ENCODE measurements at regions not wholly inside any gene's neighbourhood (a gene's known extent, or its start where the extent isn't known, plus 50 kb on each side); places are given as distances from the start of the nearest gene placed in this dataset.

DNA sequence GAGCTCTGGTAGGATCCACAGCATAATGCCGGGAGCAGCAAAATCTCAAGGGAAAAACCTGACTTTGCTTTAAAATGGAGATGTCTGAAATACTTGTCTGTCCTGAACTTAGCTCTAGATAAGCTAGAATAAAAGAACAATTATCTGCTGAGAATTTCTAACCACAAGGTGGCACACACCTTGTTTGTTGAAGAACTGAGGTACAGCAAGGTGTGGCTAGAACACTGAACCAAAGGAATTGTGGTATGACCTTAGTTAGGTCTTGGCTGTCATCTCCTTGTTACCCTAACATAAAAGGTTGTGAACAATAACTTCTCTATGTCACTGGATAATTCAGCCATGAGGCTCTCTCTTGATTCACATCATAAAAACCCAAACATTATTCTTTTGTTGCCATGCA, 72.3 kb upstream of the ANXA1 start:
- Histone ChIP-seq H3K9me3 (no peaks in the 10 kb centered on the region), H3K27ac (no peak overlapping the region), H3K36me3 (no peaks in the 10 kb centered on the region), H3K27me3 (no peaks in the 10 kb centered on the region), H3K4me3 (no peak overlapping the region), H3K4me1 (no peaks in the 10 kb centered on the region)
- TF ChIP-seq, protein P1, sequence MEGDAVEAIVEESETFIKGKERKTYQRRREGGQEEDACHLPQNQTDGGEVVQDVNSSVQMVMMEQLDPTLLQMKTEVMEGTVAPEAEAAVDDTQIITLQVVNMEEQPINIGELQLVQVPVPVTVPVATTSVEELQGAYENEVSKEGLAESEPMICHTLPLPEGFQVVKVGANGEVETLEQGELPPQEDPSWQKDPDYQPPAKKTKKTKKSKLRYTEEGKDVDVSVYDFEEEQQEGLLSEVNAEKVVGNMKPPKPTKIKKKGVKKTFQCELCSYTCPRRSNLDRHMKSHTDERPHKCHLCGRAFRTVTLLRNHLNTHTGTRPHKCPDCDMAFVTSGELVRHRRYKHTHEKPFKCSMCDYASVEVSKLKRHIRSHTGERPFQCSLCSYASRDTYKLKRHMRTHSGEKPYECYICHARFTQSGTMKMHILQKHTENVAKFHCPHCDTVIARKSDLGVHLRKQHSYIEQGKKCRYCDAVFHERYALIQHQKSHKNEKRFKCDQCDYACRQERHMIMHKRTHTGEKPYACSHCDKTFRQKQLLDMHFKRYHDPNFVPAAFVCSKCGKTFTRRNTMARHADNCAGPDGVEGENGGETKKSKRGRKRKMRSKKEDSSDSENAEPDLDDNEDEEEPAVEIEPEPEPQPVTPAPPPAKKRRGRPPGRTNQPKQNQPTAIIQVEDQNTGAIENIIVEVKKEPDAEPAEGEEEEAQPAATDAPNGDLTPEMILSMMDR (IDR thresholded peaks at IDR 0.05) = no peak
- TF ChIP-seq POLR2AphosphoS5 (IDR thresholded peaks at IDR 0.05; ENCODE audit: insufficient read depth in 1 of 2, low read depth in 1 of 2) = no peak
- TF ChIP-seq POLR2A (IDR thresholded peaks at IDR 0.05) = no peak
- intact Hi-C loops (cut with DNase I) = no loop called here
- no peak for DNase-seq (ENCODE audit: extremely low spot score in 2 of 2)

DNA sequence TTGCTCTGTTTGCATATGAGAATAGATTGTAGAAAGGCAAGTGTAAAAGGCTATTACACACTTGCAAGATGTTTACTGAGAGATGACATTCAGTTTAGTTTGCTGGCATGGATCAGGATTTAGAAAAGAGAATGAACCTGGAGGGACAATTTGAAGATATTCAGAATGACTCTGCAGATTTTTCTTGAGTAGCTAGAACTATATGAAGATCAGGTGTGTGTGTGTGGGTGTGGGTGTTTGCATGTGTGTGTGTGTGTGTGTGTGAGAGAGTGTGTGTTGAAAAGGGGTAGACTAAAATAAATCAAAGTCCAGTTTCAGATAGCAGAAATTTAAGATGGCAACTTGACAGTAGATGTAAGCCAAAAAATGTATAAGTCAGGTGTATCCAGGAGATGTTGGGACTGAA, 74.0 kb upstream of the ANXA1 start:
- no peaks in the 10 kb centered on the region for H3K27me3 ChIP-seq
- H3K4me3 ChIP-seq = no peak overlapping the region
- H3K36me3 ChIP-seq = no peaks in the 10 kb centered on the region
- H3K27ac ChIP-seq = no peak overlapping the region
- TF ChIP-seq POLR2AphosphoS5 (IDR thresholded peaks at IDR 0.05; ENCODE audit: insufficient read depth in 1 of 2, low read depth in 1 of 2) (no peak), POLR2A (IDR thresholded peaks at IDR 0.05) (no peak)
- TF ChIP-seq, protein P1 (IDR thresholded peaks at IDR 0.05) = no peak
- H3K9me3 ChIP-seq = no peaks in the 10 kb centered on the region
- intact Hi-C loops (cut with DNase I) = no loop called here
- no peak for DNase-seq (ENCODE audit: extremely low spot score in 2 of 2)
- H3K4me1 ChIP-seq = no peaks in the 10 kb centered on the region

DNA sequence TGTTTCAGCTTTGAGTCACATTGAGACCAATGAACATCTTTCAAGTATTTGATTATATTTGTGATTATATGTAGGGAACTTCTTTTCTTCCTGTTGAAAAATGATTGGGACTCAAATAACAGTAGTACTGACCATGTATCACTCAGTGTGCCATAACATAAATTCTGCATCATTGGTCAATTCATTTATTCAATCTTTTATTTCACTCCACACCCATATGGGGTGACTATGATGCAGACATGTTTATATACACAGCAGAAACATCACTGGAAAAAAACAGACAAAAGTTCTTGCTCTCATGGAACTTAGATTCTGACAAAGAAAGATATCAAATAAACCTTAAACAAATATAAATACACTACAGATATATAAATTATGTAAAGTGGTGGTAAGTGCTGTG, 74.7 kb upstream of the ANXA1 start:
- H3K27ac ChIP-seq = no peak overlapping the region
- no peaks in the 10 kb centered on the region for H3K36me3 ChIP-seq
- H3K27me3 ChIP-seq = no peaks in the 10 kb centered on the region
- H3K4me1 ChIP-seq = no peaks in the 10 kb centered on the region
- H3K4me3 ChIP-seq = no peak overlapping the region
- no peaks in the 10 kb centered on the region for H3K9me3 ChIP-seq
- TF ChIP-seq POLR2AphosphoS5 (IDR thresholded peaks at IDR 0.05; ENCODE audit: insufficient read depth in 1 of 2, low read depth in 1 of 2) = no peak
- TF ChIP-seq, protein P1 (IDR thresholded peaks at IDR 0.05) = no peak
- TF ChIP-seq POLR2A (IDR thresholded peaks at IDR 0.05) = no peak
- intact Hi-C loops (cut with DNase I) = no loop called here
- DNase-seq (ENCODE audit: extremely low spot score in 2 of 2) = no peak

DNA sequence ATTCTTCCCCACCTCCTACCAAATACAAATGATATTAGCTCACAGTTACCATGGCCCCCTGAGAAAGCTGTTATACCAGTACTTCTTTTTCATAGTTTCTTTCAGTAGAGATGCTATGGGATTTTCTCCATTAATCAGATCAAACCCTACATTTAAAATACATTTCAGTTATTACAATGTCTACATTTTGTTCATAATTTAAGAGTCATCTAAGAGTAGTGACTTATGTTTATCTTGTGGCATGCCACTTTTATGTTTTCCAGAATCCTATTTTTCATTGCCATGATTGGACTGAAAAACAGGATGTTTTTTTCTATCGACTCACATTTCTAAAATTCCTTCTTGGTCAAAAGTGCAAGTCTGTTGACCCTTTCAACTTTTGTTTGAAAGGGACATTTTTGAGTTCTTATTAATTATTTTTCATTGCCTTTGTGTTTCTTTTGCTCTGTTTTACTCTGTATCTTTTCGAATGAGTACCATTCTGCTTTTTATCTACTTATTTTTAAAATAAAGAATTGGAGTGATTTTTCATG, 77.4 kb upstream of the ANXA1 start:
- no peak for DNase-seq (ENCODE audit: extremely low spot score in 2 of 2)
- intact Hi-C loops (cut with DNase I) = no loop called here
- Histone ChIP-seq H3K27ac (peak overlapping the region; percentile 21), H3K36me3 (no peaks in the 10 kb centered on the region), H3K9me3 (no peaks in the 10 kb centered on the region), H3K4me3 (no peak overlapping the region), H3K4me1 (no peaks in the 10 kb centered on the region), H3K27me3 (no peaks in the 10 kb centered on the region)
- no peak for TF ChIP-seq POLR2A (IDR thresholded peaks at IDR 0.05)
- no peak for TF ChIP-seq POLR2AphosphoS5 (IDR thresholded peaks at IDR 0.05; ENCODE audit: insufficient read depth in 1 of 2, low read depth in 1 of 2)
- TF ChIP-seq, protein P1 (IDR thresholded peaks at IDR 0.05) = no peak

DNA sequence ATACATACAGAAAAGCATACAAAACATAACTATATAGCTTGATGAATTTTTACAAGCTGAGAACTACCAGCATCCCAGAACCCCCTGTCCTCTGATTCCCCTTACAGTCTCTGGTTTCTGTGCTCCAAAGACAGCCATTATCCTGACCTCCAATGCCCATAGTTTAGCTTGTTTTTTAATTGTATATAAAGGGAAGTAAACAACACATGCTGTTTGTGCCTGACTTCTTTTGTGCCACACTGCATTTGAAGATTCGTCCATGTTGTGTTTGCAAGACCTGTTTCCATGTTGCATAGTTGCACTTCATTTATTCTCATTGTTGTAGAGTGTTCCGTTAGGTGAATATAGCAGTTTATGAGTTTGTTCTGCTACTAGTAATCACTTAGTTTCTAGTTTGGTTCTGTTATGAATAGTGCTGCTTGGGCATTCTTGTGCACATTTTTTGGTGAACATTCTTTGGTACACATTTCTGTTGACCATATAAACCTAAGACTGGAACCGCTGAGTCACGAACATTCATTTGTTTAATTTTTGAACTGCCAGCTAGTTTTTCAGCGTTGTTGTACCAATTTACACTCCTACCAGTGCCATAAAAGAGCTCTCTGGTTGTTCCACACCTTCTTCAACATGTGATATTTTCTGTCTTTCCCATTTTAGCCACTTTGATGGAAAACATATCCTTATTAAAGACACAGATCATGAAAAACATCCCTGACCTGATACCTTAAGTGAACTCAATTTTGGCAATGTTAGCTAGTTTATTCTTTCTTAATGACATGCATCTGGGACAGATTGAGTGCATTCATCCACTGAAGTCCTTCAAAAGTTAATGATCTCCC, 78.1 kb upstream of the ANXA1 start:
- no peaks in the 10 kb centered on the region for H3K4me1 ChIP-seq

More for the DNA sequence above, 78.1 kb upstream of the ANXA1 start:
- TF ChIP-seq POLR2AphosphoS5 (IDR thresholded peaks at IDR 0.05; ENCODE audit: insufficient read depth in 1 of 2, low read depth in 1 of 2) (no peak), POLR2A (IDR thresholded peaks at IDR 0.05) (no peak)
- H3K4me3 ChIP-seq = no peak overlapping the region
- no peaks in the 10 kb centered on the region for H3K36me3 ChIP-seq
- peak overlapping the region; percentile 21 for H3K27ac ChIP-seq
- H3K9me3 ChIP-seq = no peaks in the 10 kb centered on the region
- H3K27me3 ChIP-seq = no peaks in the 10 kb centered on the region
- no peak for DNase-seq (ENCODE audit: extremely low spot score in 2 of 2)
- intact Hi-C loops (cut with DNase I) = no loop called here
